Tibial nerve (tissue), 3 donors: ENCODE measurements at regions not wholly inside any gene's neighbourhood (a gene's known extent, or its start where the extent isn't known, plus 50 kb on each side); places are given as distances from the start of the nearest gene placed in this dataset.

ENCODE experiments used
- CTCF ChIP-seq, 5 experiments: fragments of 200-600 bp in 3 of 5; fragments of 450-650 bp in 2 of 5; sonication (generic) in 3 of 5; IDR thresholded peaks; one replicate each; pipeline ENCODE4 v1.5.1; 2016 to 2019; ENCODE audit warnings: antibody characterized with exemption in 5 of 5, mild to moderate bottlenecking in 3 of 5, moderate library complexity in 2 of 5
- POLR2A ChIP-seq, 2 donors: fragments of 450-650 bp; IDR thresholded peaks; one replicate each; pipeline ENCODE4 v1.6.1; 2017; ENCODE audit warnings: antibody characterized with exemption in 2 of 2, mild to moderate bottlenecking in 2 of 2, moderate library complexity in 2 of 2

- TF ChIP-seq CTCF (IDR thresholded peaks at IDR 0.05) (no peak), POLR2A (IDR thresholded peaks at IDR 0.05) (no peak)
Observed at GRCh38 chr7:69173846-69174245, 424.4 kb upstream of the AUTS2 start.
